Tibial nerve (tissue), 4 donors: ENCODE measurements at regions not wholly inside any gene's neighbourhood (a gene's known extent, or its start where the extent isn't known, plus 50 kb on each side); places are given as distances from the start of the nearest gene placed in this dataset.
"Not testable (repeated sequence)": the region's sequence is repeated elsewhere in the genome, so short reads cannot be mapped to it uniquely, and the experiment has no call there.

Experiments used
- DNase-seq, 2 donors: peaks; one replicate each; pipeline ENCODE4 v3.0.0-alpha.2; 2019; ENCODE audit warnings: low spot score in 2 of 2
- H3K27ac ChIP-seq, 4 donors: fragments of 200-600 bp; sonication (generic) in 3 of 4; one replicate each; pipeline ENCODE4 v1.5.1; 2017 to 2019; ENCODE audit warnings: mild to moderate bottlenecking in 1 of 4
- H3K27me3 ChIP-seq, 2 donors: fragments of 200-600 bp; sonication (generic) in 1 of 2; one replicate each; pipeline versions ENCODE4 v1.5.1 to v1.6.0; 2017 to 2019
- H3K36me3 ChIP-seq, 3 donors: fragments of 200-600 bp; sonication (generic); one replicate each; pipeline ENCODE4 v1.5.1; 2018 to 2019
- H3K4me1 ChIP-seq, 4 donors: fragments of 200-600 bp; sonication (generic) in 3 of 4; one replicate each; pipeline ENCODE4 v1.5.1; 2017 to 2019
- H3K4me3 ChIP-seq, 4 donors: fragments of 200-600 bp; sonication (generic) in 3 of 4; one replicate each; pipeline ENCODE4 v1.5.1; 2017 to 2019; ENCODE audit warnings: mild to moderate bottlenecking in 1 of 4, moderate library complexity in 1 of 4
- H3K9me3 ChIP-seq, 4 donors: fragments of 200-600 bp; sonication (generic) in 3 of 4; one replicate each; pipeline ENCODE4 v1.5.1; 2017 to 2019
- EP300 ChIP-seq, 2 donors: sonication (generic); formaldehyde crosslinking; IDR thresholded peaks; one replicate each; pipeline ENCODE4 v1.6.1; 2017; ENCODE audit warnings: antibody characterized with exemption in 2 of 2, mild to moderate bottlenecking in 1 of 2
- POLR2A ChIP-seq, 2 donors: fragments of 450-650 bp; IDR thresholded peaks; one replicate each; pipeline ENCODE4 v1.6.1; 2017; ENCODE audit warnings: antibody characterized with exemption in 2 of 2, mild to moderate bottlenecking in 2 of 2, moderate library complexity in 2 of 2
- WGBS, 2 donors: methylation state at CpG; one replicate each; pipeline ENCODE4 v1.1.5; 2018; 5-methylcytosine and 5-hydroxymethylcytosine counted together
- TF ChIP-seq, protein P1 (sequence below), 5 experiments: fragments of 200-600 bp in 3 of 5; fragments of 450-650 bp in 2 of 5; sonication (generic) in 3 of 5; IDR thresholded peaks; one replicate each; pipeline ENCODE4 v1.5.1; 2016 to 2019; ENCODE audit warnings: antibody characterized with exemption in 5 of 5, mild to moderate bottlenecking in 3 of 5, moderate library complexity in 2 of 5

DNA sequence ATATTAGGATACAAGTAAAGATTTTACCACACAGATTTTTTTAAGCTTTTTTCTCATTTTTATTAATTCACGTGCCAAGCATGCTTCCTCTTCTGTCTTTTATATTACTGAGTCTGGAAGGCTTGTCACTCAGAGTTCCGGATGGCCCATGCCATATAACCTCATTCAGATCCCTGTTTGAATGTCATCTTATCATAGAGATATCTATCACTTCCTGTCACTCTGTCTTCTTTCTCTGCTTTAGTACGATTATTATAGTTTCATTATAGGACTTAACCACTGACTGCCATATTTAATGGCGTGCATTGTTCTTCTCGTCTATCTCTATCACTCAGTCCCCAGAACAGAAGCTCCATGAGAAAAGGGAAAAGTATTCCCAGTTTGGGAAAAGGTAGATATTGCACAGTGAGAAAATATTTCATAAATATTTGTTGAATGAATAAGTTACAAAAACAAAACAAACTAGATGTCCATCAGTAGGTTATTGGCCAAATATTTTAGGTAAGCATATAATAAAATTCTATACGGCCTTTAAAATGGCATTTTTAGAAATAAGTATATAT, 296.9 kb upstream of the GOT2 start:
- Histone ChIP-seq H3K4me1 (no peaks in the 10 kb centered on the region), H3K4me3 (no peak overlapping the region), H3K9me3 (peaks cover 0 to 10% (median 0%) of the 10 kb centered on the region in 4 donors), H3K27me3 (no peaks in the 10 kb centered on the region), H3K27ac (no peak overlapping the region), H3K36me3 (no peaks in the 10 kb centered on the region)
- TF ChIP-seq POLR2A (IDR thresholded peaks at IDR 0.05), result no peak
- TF ChIP-seq, protein P1, sequence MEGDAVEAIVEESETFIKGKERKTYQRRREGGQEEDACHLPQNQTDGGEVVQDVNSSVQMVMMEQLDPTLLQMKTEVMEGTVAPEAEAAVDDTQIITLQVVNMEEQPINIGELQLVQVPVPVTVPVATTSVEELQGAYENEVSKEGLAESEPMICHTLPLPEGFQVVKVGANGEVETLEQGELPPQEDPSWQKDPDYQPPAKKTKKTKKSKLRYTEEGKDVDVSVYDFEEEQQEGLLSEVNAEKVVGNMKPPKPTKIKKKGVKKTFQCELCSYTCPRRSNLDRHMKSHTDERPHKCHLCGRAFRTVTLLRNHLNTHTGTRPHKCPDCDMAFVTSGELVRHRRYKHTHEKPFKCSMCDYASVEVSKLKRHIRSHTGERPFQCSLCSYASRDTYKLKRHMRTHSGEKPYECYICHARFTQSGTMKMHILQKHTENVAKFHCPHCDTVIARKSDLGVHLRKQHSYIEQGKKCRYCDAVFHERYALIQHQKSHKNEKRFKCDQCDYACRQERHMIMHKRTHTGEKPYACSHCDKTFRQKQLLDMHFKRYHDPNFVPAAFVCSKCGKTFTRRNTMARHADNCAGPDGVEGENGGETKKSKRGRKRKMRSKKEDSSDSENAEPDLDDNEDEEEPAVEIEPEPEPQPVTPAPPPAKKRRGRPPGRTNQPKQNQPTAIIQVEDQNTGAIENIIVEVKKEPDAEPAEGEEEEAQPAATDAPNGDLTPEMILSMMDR (IDR thresholded peaks at IDR 0.05), result no peak
- no peak for TF ChIP-seq EP300 (IDR thresholded peaks at IDR 0.05)
- 79 to 84% methylated on average over 6 of the region's 6 CpGs for WGBS, 2 donors
- DNase-seq, result no peak

DNA sequence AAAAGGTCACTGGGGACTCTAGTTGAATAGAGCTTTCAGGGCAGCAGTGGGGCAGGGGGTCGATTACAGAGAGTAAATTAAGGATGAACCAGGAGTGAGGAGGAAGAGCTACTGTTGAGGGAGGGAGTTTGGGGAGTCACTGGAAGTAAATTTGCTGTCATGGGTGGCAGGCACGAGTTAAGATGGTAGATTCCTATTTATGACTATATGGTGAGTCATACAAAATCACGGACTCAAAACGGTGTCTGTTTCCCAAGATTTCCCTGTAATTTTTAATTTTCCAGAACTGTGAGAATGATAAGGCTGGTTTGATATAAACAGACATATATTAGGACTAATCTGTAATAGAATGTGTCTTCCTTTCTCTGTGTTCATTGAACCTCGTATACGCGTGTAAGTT, 287.6 kb upstream of the GOT2 start:
- Histone ChIP-seq H3K4me3 (no peak overlapping the region), H3K36me3 (no peaks in the 10 kb centered on the region), H3K27me3 (no peaks in the 10 kb centered on the region), H3K4me1 (no peaks in the 10 kb centered on the region), H3K27ac (no peak overlapping the region), H3K9me3 (peaks cover 0 to 11% (median 0%) of the 10 kb centered on the region in 4 donors)
- WGBS, 2 donors, result 79 to 87% methylated on average over 7 of the region's 7 CpGs
- no peak for TF ChIP-seq EP300 (IDR thresholded peaks at IDR 0.05)
- no peak for DNase-seq

DNA sequence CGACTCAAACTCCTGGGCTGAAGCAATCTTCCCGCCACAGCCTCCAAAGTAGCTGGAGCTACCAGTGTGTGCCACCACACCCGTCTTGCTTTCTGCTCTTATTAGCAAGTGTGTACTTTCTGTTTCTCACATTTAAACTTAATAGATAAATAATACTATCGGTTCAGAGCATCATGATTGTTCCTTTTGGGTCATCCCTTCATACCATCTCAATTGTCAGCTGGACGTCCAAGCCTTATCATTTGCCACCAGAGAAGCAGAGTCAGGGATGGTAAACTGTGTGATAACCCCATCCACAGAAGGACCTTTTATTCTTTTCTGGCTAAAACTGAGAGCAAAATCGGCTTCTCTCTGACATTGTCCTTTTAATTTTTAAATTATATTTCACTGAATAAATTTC, 279.8 kb upstream of the GOT2 start:
- H3K4me3 ChIP-seq, result no peak overlapping the region
- TF ChIP-seq POLR2A (IDR thresholded peaks at IDR 0.05), result no peak
- TF ChIP-seq, protein P1 (IDR thresholded peaks at IDR 0.05), result no peak
- no peak for TF ChIP-seq EP300 (IDR thresholded peaks at IDR 0.05)

DNA sequence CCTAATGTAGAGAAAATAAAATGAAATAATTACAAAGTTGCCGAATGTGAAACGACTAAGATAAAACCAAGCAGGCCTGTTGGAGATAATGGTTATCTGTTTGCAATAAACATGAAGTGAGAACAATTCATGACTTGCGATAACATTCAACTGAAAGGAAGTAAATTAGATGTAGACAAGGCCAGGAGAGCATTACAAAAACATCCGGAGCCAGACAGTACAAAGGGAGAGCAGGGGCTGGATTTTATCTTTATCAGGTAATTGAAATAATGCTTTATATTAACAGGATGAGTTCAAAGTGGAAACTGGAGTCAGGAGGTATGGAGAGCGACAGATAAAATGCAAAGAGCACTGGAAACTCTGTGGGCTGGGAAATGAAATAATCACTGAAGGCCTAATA, 265.6 kb upstream of the GOT2 start:
- Histone ChIP-seq H3K9me3 (no peaks in the 10 kb centered on the region), H3K27me3 (no peaks in the 10 kb centered on the region), H3K27ac (no peak overlapping the region), H3K4me1 (no peaks in the 10 kb centered on the region), H3K36me3 (no peaks in the 10 kb centered on the region), H3K4me3 (no peak overlapping the region)
- no peak for DNase-seq
- 64 to 69% methylated on average over 5 of the region's 5 CpGs for WGBS, 2 donors
- TF ChIP-seq POLR2A (IDR thresholded peaks at IDR 0.05) (no peak), EP300 (IDR thresholded peaks at IDR 0.05) (no peak)
- TF ChIP-seq, protein P1 (IDR thresholded peaks at IDR 0.05), result no peak

More for the DNA sequence above, 279.8 kb upstream of the GOT2 start:
- Histone ChIP-seq H3K9me3 (peaks cover 0 to 11% (median 0%) of the 10 kb centered on the region in 4 donors), H3K27me3 (no peaks in the 10 kb centered on the region), H3K27ac (no peak overlapping the region), H3K36me3 (no peaks in the 10 kb centered on the region), H3K4me1 (no peaks in the 10 kb centered on the region)
- DNase-seq, result no peak
- WGBS, 2 donors, result 82 to 83% methylated on average over 6 of the region's 6 CpGs

DNA sequence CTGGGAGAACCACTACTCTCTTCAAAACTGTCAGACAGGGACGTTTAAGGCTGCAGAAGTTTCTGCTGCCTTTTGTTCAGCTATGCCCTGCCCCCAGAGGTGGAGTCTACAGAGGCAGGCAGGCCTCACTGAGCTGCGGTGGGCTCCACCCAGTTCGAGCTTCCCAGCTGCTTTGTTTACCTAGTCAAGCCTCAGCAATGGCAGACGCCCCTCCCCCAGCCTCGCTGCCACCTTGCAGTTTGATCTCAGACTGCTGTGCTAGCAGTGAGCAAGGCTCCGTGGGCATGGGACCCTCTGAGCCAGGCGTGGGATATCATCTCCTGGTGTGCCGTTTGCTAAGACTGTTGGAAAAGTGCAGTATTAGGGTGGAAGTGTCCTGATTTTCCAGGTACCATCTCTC, 258.6 kb upstream of the GOT2 start:
- not testable (repeated sequence) for H3K27ac ChIP-seq, H3K27me3 ChIP-seq, H3K36me3 ChIP-seq, DNase-seq, H3K4me3 ChIP-seq, H3K4me1 ChIP-seq
- WGBS, 2 donors, result 54 to 84% methylated on average over 5 to 7 of the region's 8 CpGs
- peaks cover 0 to 29% (median 2%) of the 10 kb centered on the region in 4 donors for H3K9me3 ChIP-seq

DNA sequence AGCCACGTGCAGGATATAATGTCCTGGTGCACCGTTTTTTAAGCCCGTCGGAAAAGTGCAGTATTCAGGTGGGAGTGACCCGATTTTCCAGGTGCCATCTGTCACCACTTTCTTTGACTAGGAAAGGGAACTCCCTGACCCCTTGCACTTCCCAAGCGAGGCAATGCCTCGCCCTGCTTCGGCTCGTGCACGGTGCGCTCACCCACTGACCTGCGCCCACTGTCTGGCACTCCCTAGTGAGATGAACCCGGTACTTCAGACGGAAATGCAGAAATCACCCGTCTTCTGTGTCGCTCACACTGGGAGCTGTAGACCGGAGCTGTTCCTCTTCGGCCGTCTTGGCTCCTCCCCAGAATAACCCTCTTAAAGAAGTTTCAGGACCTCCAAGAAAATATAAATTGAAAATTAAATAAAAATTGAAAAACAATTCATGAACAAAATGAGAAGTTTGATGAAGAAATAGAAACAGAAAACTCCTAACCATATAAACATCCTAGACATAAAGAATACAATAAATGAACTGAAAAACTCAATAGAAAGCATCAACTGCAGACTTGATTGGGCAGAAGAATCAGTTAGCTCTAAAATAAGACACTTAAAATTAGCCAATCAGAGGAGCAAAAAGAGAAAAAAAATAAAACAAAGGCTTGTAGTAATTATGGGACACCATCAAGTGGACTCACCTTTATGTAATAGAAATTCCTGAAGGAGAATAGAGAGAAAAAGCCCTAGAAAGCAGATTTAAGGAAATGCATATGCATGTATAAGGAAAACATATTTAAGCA, 249.3 kb upstream of the GOT2 start:
- not testable (repeated sequence) for H3K27me3 ChIP-seq, H3K27ac ChIP-seq, H3K4me1 ChIP-seq, DNase-seq, H3K4me3 ChIP-seq, H3K36me3 ChIP-seq
- H3K9me3 ChIP-seq, result peaks cover 0 to 41% (median 5%) of the 10 kb centered on the region in 4 donors
- 92 to 95% methylated on average over 19 of the region's 19 CpGs for WGBS, 2 donors
